AG09319 (cell line): ENCODE measurements at regions not wholly inside any gene's neighbourhood (a gene's known extent, or its start where the extent isn't known, plus 50 kb on each side); places are given as distances from the start of the nearest gene placed in this dataset.

Experiments used
- DNase-seq: peaks from one replicate; pipeline ENCODE4 v3.0.0-alpha.2; 2010; ENCODE audit warnings: low read depth; ENCODE audit errors: extremely low read depth
- TF ChIP-seq, protein P1 (sequence below): IDR thresholded peaks from 2 replicates; pipeline ENCODE4 v1.5.1; 2011; ENCODE audit warnings: low read depth, mild to moderate bottlenecking, inconsistent platforms, low read length, moderate library complexity

DNA sequence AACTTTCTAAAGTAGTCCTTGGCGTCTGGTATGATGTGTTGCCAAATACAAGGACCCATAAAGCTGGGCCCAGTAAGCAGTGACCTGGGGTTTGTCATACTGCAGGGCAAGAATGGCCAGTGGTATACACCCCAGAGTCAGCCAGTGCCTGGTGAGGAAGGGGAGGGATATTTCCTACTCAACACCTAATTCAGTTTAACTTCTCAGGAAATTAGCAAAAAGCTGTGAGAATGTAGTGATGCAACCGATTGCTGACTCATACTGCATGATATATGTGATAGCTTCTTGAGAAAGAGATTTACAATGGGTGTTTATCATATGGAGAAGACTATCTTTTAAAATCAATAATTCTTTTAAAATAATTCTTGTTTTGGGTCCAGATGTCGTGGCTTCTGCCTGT lies 889.3 kb upstream of the CELF2 start:
- DNase-seq = no peak

DNA sequence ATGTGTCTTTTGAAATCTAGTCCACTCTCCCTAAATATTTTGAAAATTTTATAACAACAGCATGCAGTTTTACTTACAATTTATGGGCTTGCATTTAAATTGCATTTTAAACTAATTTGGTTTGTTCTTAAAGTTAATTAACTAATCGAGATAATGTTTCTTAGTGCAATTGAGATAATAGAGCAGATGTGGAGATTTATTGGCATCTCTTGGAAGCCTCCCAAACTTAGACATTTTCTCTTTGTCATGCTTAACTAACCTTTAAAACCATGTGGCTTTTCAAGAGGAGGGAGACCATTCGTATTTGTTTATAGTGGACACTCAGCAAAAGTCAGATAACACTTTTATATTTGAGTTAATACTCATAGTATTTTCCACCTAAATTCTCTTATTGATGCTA lies 887.0 kb upstream of the CELF2 start:
- TF ChIP-seq, protein P1, sequence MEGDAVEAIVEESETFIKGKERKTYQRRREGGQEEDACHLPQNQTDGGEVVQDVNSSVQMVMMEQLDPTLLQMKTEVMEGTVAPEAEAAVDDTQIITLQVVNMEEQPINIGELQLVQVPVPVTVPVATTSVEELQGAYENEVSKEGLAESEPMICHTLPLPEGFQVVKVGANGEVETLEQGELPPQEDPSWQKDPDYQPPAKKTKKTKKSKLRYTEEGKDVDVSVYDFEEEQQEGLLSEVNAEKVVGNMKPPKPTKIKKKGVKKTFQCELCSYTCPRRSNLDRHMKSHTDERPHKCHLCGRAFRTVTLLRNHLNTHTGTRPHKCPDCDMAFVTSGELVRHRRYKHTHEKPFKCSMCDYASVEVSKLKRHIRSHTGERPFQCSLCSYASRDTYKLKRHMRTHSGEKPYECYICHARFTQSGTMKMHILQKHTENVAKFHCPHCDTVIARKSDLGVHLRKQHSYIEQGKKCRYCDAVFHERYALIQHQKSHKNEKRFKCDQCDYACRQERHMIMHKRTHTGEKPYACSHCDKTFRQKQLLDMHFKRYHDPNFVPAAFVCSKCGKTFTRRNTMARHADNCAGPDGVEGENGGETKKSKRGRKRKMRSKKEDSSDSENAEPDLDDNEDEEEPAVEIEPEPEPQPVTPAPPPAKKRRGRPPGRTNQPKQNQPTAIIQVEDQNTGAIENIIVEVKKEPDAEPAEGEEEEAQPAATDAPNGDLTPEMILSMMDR = no peak
- DNase-seq = no peak

More for the DNA sequence above, 889.3 kb upstream of the CELF2 start:
- TF ChIP-seq, protein P1 = no peak

DNA sequence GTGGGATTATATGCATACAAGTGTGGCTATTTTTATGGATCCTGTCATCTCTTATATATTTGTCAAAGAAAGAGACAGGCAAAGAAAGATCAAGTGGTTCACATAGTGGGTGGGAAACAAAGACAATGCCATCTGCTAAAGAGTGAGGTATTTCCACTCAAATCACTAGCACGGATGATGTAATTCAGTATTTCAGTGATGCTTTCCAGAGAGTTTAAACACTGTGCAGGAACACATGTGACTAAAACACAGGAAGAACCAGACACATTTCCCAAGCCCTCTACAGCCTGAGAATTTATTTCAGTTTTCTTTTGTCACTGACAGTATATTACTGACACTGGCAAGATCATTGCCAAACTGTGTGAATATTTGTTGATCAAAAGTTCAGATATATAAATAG lies 885.7 kb upstream of the CELF2 start:
- TF ChIP-seq, protein P1 = no peak
- no peak for DNase-seq

DNA sequence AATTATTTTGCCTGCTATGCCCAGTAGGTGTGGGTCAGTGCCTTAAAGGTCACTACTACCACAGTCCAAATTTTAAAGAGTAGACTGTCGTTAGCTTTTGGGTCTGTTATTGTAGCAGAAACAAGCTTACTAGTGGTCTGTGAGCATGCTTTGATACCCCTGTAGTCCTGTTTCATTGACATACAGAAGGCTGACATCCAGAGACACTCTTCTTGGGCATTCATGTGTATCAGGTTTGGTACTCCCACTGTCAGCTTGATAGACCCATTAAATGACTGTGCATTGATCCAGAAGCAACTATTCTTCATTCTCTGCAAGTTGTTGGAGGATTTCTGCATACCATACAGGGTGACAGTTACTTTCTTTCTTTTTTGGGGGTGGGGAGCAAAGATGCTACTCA lies 884.4 kb upstream of the CELF2 start:
- DNase-seq = no peak
- TF ChIP-seq, protein P1 = no peak

DNA sequence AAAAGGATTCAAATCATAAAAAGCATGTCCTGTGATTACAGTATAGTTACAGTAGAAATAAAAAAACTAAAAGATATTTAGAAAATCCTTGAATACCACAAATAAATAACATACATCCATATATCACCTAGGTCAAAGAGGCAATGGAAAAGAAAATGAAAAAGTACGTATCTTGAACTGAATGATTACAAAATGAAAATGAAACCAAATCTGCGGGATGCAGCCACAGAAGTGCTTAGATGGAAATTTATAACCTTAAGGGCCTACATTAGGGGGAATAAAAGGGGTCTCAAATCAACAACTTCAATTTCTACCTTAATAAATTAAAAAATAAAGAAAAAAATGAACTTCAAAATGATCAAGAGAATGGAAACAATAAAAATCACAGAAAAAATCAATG lies 879.0 kb upstream of the CELF2 start:
- TF ChIP-seq, protein P1 = no peak
- no peak for DNase-seq

DNA sequence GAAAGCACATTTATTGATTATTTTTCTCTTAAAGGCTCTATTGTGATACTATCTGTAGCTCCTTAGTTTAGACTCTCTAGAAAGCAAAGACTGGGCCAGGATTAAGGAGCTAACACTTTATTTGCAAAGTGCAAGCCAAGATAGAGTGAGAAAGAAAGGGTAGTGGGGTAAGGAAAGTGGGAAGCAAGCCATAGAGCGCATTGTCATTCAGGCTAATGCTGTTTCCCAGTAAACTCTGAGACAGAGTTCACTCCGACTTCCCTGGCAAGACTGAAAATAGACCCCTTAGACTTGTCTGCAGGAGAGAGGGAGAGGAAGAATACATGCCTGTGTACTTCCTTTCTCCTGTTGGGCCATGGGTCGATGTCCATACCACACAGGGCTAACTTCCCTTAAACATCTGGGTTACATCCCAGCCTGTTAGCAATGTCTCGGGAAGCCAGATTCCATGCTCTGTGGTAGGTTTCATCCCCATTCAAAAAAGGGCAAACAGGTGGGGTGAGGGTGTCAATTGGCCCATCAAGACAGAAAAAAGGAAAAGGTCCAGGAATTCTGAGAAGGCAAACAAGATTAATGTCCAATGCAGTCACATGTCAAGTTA lies 875.8 kb upstream of the CELF2 start:
- TF ChIP-seq, protein P1 = no peak

DNA sequence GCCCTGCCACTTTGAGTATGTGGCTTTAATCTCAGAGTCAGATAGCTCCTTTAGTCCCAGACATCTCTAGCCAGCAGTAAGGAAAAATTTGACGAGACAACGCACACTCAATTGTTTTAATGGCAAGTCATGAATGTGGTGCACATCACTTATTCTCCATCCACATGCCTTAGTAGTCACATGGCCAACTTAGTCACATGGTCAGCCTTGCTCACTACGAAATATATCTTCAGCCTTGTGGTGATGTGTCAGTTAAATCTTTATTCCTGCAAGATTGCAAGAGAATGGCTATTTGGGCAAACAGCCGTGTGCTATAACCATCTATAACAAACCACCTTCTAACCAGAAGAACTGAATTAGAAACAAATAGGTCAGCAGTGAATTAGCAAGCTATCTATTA lies 871.1 kb upstream of the CELF2 start:
- TF ChIP-seq, protein P1 = no peak
- no peak for DNase-seq

More for the DNA sequence above, 875.8 kb upstream of the CELF2 start:
- DNase-seq = no peak
